ENCODE measurements at regions not wholly inside any gene's neighbourhood (a gene's known extent, or its start where the extent isn't known, plus 50 kb on each side); places are given as distances from the start of the nearest gene placed in this dataset.

- no peak for TF ChIP-seq CTCF (tag by site-specific recombination; IDR thresholded peaks at IDR 0.05)
- no peak for TF ChIP-seq KLF9 (tag by site-specific recombination; IDR thresholded peaks at IDR 0.05; ENCODE audit: low read depth)
- TF ChIP-seq ZNF274 (IDR thresholded peaks at IDR 0.05; ENCODE audit: low read length) = no peak
- TF ChIP-seq ZNF274 (tag by site-specific recombination; IDR thresholded peaks at IDR 0.05; ENCODE audit: borderline replicate concordance) = no peak
- no peak for TF ChIP-seq ZBTB8A (tag by site-specific recombination; IDR thresholded peaks at IDR 0.05)
- no peak for TF ChIP-seq ZSCAN18 (tag by site-specific recombination; IDR thresholded peaks at IDR 0.05)
- TF ChIP-seq ZFP41 (tag by site-specific recombination; IDR thresholded peaks at IDR 0.05; ENCODE audit: borderline replicate concordance) = no peak
- no peak for TF ChIP-seq YY1 (tag by site-specific recombination; IDR thresholded peaks at IDR 0.05)
These were observed 182.8 kb upstream of the NRIP1 start for GRCh38 chr21:15247613-15248012.

Data from HEK293 (cell line).